Activated CD4-positive, alpha-beta T cell treated with anti-CD3 and anti-CD28 coated beads for 48 hours (primary cell): ENCODE measurements at regions not wholly inside any gene's neighbourhood (a gene's known extent, or its start where the extent isn't known, plus 50 kb on each side); places are given as distances from the start of the nearest gene placed in this dataset.
A peak's percentile ranks its signal among the peaks of the same experiment; 100 is the strongest.
"Not testable (repeated sequence)": the region's sequence is repeated elsewhere in the genome, so short reads cannot be mapped to it uniquely, and the experiment has no call there.

ENCODE experiments used
- DNase-seq: peaks from one replicate; pipeline ENCODE4 v3.0.0-alpha.2; 2020

GRCh38 chr4:161329852-161330251 lies 833.9 kb downstream of the FSTL5 start:
- no peak for DNase-seq

GRCh38 chr4:161321706-161322105 lies 842.1 kb downstream of the FSTL5 start:
- no peak for DNase-seq

GRCh38 chr4:161320377-161320776 lies 843.4 kb downstream of the FSTL5 start:
- no peak for DNase-seq

GRCh38 chr4:161317000-161317399 lies 846.8 kb downstream of the FSTL5 start:
- no peak for DNase-seq

GRCh38 chr4:161314371-161314770 lies 849.4 kb downstream of the FSTL5 start:
- DNase-seq, result no peak

GRCh38 chr4:161303551-161303950 lies 860.2 kb downstream of the FSTL5 start:
- DNase-seq, result no peak

- no peak for DNase-seq
These were observed 872.6 kb downstream of the FSTL5 start for GRCh38 chr4:161291222-161291621.

GRCh38 chr4:161287678-161288352 lies 876.0 kb downstream of the FSTL5 start:
- DNase-seq, result no peak

- no peak for DNase-seq
These were observed 878.3 kb downstream of the FSTL5 start for GRCh38 chr4:161285461-161285860.

- no peak for DNase-seq
These were observed 882.9 kb downstream of the FSTL5 start for GRCh38 chr4:161280929-161281328.

GRCh38 chr4:161279095-161279494 lies 884.7 kb downstream of the FSTL5 start:
- DNase-seq, result no peak

- not testable (repeated sequence) for DNase-seq
These were observed 886.5 kb downstream of the FSTL5 start for GRCh38 chr4:161277150-161277787.

GRCh38 chr4:161273607-161274006 lies 890.2 kb downstream of the FSTL5 start:
- DNase-seq, result no peak

- DNase-seq, result no peak
These were observed 903.0 kb downstream of the FSTL5 start for GRCh38 chr4:161260819-161261218.

GRCh38 chr4:161256716-161257115 lies 907.1 kb downstream of the FSTL5 start:
- DNase-seq, result no peak

GRCh38 chr4:161256172-161256571 lies 907.6 kb downstream of the FSTL5 start:
- no peak for DNase-seq

- DNase-seq, result no peak
These were observed 909.4 kb downstream of the FSTL5 start for GRCh38 chr4:161254375-161254774.

GRCh38 chr4:161252520-161253141 lies 911.2 kb downstream of the FSTL5 start:
- peak; percentile 8 for DNase-seq

GRCh38 chr4:161249779-161250440 lies 913.9 kb downstream of the FSTL5 start:
- no peak for DNase-seq

GRCh38 chr4:161248880-161249279 lies 914.9 kb downstream of the FSTL5 start:
- no peak for DNase-seq

- DNase-seq, result no peak
These were observed 916.0 kb downstream of the FSTL5 start for GRCh38 chr4:161247831-161248230.

GRCh38 chr4:161238033-161238432 lies 925.8 kb downstream of the FSTL5 start:
- DNase-seq, result no peak

GRCh38 chr4:161237495-161237894 lies 926.3 kb downstream of the FSTL5 start:
- DNase-seq, result no peak

GRCh38 chr4:161225327-161225726 lies 938.5 kb downstream of the FSTL5 start:
- no peak for DNase-seq
